Ovary (tissue), 7 donors: ENCODE measurements at regions not wholly inside any gene's neighbourhood (a gene's known extent, or its start where the extent isn't known, plus 50 kb on each side); places are given as distances from the start of the nearest gene placed in this dataset.

Source experiments
- DNase-seq, 5 donors: peaks; one replicate each; pipeline ENCODE4 v3.0.0-alpha.2; 2019 to 2020
- H3K27ac ChIP-seq, 2 donors: fragments of 200-600 bp; one replicate each; pipeline versions ENCODE4 v1.5.1 to v1.8.0; 2019 to 2022
- H3K27me3 ChIP-seq: fragments of 200-600 bp; one replicate; pipeline ENCODE4 v1.8.0; 2022
- H3K36me3 ChIP-seq: fragments of 200-600 bp; sonication (generic); one replicate; pipeline ENCODE4 v1.5.1; 2019
- H3K4me1 ChIP-seq: one replicate; pipeline ENCODE4 v1.8.1; 2013; ENCODE audit warnings: mild to moderate bottlenecking, moderate library complexity; ENCODE audit not compliant: insufficient read depth
- H3K4me3 ChIP-seq: fragments of 200-600 bp; sonication (generic); one replicate; pipeline ENCODE4 v1.5.1; 2017
- H3K9me3 ChIP-seq, 2 donors: fragments of 200-600 bp in 1 of 2; sonication (generic) in 1 of 2; one replicate each; pipeline versions ENCODE4 v1.5.1 to v1.8.1; 2013 to 2019; ENCODE audit warnings: mild to moderate bottlenecking in 1 of 2, moderate library complexity in 1 of 2
- CTCF ChIP-seq, 3 donors: fragments of 450-650 bp in 2 of 3; fragments of 200-600 bp in 1 of 3; IDR thresholded peaks; one replicate each; pipeline versions ENCODE4 v1.5.1 to v1.8.0; 2016 to 2022; ENCODE audit warnings: antibody characterized with exemption in 3 of 3, mild to moderate bottlenecking in 1 of 3
- EP300 ChIP-seq: sonication (generic); formaldehyde crosslinking; IDR thresholded peaks from one replicate; pipeline ENCODE4 v1.6.1; 2017; ENCODE audit warnings: antibody characterized with exemption
- POLR2A ChIP-seq: fragments of 450-650 bp; IDR thresholded peaks from one replicate; pipeline ENCODE4 v1.6.1; 2017; ENCODE audit warnings: antibody characterized with exemption, mild to moderate bottlenecking, moderate library complexity
- WGBS, 3 donors: extraction: QIAGEN DNeasy Blood & Tissue Kit in 1 of 3; methylation state at CpG; one replicate each; pipeline versions ENCODE4 v1.1.5 to v1.1.7; 2013 to 2017; 5-methylcytosine and 5-hydroxymethylcytosine counted together
- intact Hi-C, 4 donors: fragments of 100-400 bp; cut with DNase I; formaldehyde crosslinking; loops; one replicate each; pipeline versions ENCODE4 v1.11.0 to v1.15.1; 2022 to 2023
- donor health status: DM: no; HTN: no; CAD: no; lungs with moderate emphysema.
- donor health status: DM: no; HTN: no; CAD: no.
- donor health status: Bipolar disorder and iron deficiency.
- donor health status: DM: no; HTN: no; CAD: no.
- donor health status: DM: yes; HTN: yes; CAD: no.

GRCh38 chr20:58162986-58163385 is 65.5 kb downstream of the ANKRD60 start:
- Histone ChIP-seq H3K4me3 (no peak overlapping the region), H3K9me3 (no peaks in the 10 kb centered on the region), H3K36me3 (no peaks in the 10 kb centered on the region), H3K27ac (no peak overlapping the region), H3K27me3 (no peaks in the 10 kb centered on the region), H3K4me1 (peaks cover 13% of the 10 kb centered on the region)
- no peak for TF ChIP-seq EP300
- no peak for TF ChIP-seq POLR2A
- no peak for TF ChIP-seq CTCF (IDR thresholded peaks at IDR 0.05)
- WGBS, 3 donors: 10 to 35% (median 26%) methylated on average over 3 of the region's 3 CpGs
- intact Hi-C loops: no loop called here
- no peak for DNase-seq

DNA sequence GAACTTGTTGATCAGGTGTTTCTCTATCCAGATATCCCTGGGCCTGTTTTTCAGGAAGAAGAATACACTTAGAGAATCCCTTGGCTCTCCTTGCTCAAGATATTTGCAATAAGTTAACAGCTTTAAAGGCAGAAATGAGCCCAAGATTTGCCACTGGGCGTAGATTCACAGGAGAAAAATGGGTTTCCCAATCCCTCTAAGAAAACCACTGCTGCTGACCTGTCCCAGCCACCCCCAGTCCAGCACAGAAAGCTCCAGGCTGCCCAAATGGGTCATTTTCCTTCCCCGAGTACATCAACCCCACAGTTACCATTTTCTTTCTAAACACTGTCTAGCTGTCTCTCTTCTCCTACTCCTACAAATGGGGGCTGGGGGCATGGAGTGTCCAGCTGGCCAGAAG is 67.3 kb downstream of the ANKRD60 start:
- no peak overlapping the region for H3K27ac ChIP-seq
- no peak for DNase-seq
- TF ChIP-seq CTCF (IDR thresholded peaks at IDR 0.05) (no peak), EP300 (no peak), POLR2A (no peak)
- no peak overlapping the region for H3K4me3 ChIP-seq
- H3K4me1 ChIP-seq: peaks cover 13% of the 10 kb centered on the region
- intact Hi-C loops: no loop called here
- no peaks in the 10 kb centered on the region for H3K9me3 ChIP-seq
- H3K36me3 ChIP-seq: no peaks in the 10 kb centered on the region
- no peaks in the 10 kb centered on the region for H3K27me3 ChIP-seq
- WGBS, 3 donors: 93 to 100% (median 93%) methylated on average over 2 of the region's 2 CpGs

GRCh38 chr20:58160451-58161061 is 67.9 kb downstream of the ANKRD60 start:
- intact Hi-C loops: no loop called here
- no peaks in the 10 kb centered on the region for H3K36me3 ChIP-seq
- no peak overlapping the region for H3K4me3 ChIP-seq
- H3K27ac ChIP-seq: no peak overlapping the region
- H3K9me3 ChIP-seq: no peaks in the 10 kb centered on the region
- H3K4me1 ChIP-seq: peaks cover 13% of the 10 kb centered on the region
- peak in 1 of 5 donors; percentile 55 for DNase-seq
- TF ChIP-seq POLR2A (no peak), CTCF (IDR thresholded peaks at IDR 0.05) (no peak), EP300 (no peak)
- H3K27me3 ChIP-seq: no peaks in the 10 kb centered on the region
- 35 to 37% (median 36%) methylated on average over 17 of the region's 17 CpGs for WGBS, 3 donors

GRCh38 chr20:58155148-58155925 is 73.1 kb downstream of the ANKRD60 start:
- Histone ChIP-seq H3K27ac (no peak overlapping the region), H3K4me1 (peaks cover 4% of the 10 kb centered on the region), H3K9me3 (no peaks in the 10 kb centered on the region), H3K36me3 (no peaks in the 10 kb centered on the region), H3K4me3 (no peak overlapping the region), H3K27me3 (no peaks in the 10 kb centered on the region)
- TF ChIP-seq CTCF (IDR thresholded peaks at IDR 0.05) (no peak), EP300 (no peak), POLR2A (no peak)
- intact Hi-C loops: no loop called here
- DNase-seq: peak in 1 of 5 donors; percentile 20
- WGBS, 3 donors: 88 to 89% (median 88%) methylated on average over 13 of the region's 13 CpGs
